HG02973 (cell line): ENCODE measurements at regions not wholly inside any gene's neighbourhood (a gene's known extent, or its start where the extent isn't known, plus 50 kb on each side); places are given as distances from the start of the nearest gene placed in this dataset.

ENCODE experiments used
- ATAC-seq: cut with Tn5 transposase; IDR thresholded peaks from one replicate; pipeline ENCODE4 v1.9.1; 2021; ENCODE audit warnings: moderate library complexity; ENCODE audit not compliant: unreplicated experiment

GRCh38 chr9:109593612-109594011, 95.5 kb upstream of the PTPN3 start:
- no peak for ATAC-seq

GRCh38 chr9:109597496-109597895, 99.4 kb upstream of the PTPN3 start:
- ATAC-seq = no peak

GRCh38 chr9:109599131-109599530, 101.0 kb upstream of the PTPN3 start:
- ATAC-seq = no peak

- ATAC-seq = no peak
These were observed 101.6 kb upstream of the PTPN3 start for GRCh38 chr9:109599711-109600110.

- ATAC-seq = no peak
These were observed 102.0 kb upstream of the PTPN3 start for GRCh38 chr9:109600142-109600541.

- ATAC-seq = no peak
These were observed 103.1 kb upstream of the PTPN3 start for GRCh38 chr9:109601181-109601580.

- ATAC-seq = no peak
These were observed 104.9 kb upstream of the PTPN3 start for GRCh38 chr9:109602987-109603386.

- no peak for ATAC-seq
These were observed 106.0 kb upstream of the PTPN3 start for GRCh38 chr9:109604131-109604530.

- ATAC-seq = no peak
These were observed 106.7 kb upstream of the PTPN3 start for GRCh38 chr9:109604781-109605180.

GRCh38 chr9:109609060-109609459, 111.0 kb upstream of the PTPN3 start:
- no peak for ATAC-seq

- no peak for ATAC-seq
These were observed 118.5 kb upstream of the PTPN3 start for GRCh38 chr9:109616571-109617120.

GRCh38 chr9:109619310-109619709, 121.2 kb upstream of the PTPN3 start:
- ATAC-seq = no peak

- no peak for ATAC-seq
These were observed 126.0 kb upstream of the PTPN3 start for GRCh38 chr9:109624143-109624542.

- ATAC-seq = no peak
These were observed 126.8 kb upstream of the PTPN3 start for GRCh38 chr9:109624896-109625295.

GRCh38 chr9:109627042-109627441, 128.9 kb upstream of the PTPN3 start:
- no peak for ATAC-seq

- ATAC-seq = no peak
These were observed 131.5 kb upstream of the PTPN3 start for GRCh38 chr9:109629615-109630014.

GRCh38 chr9:109632817-109633216, 134.7 kb upstream of the PTPN3 start:
- no peak for ATAC-seq

GRCh38 chr9:109639674-109640579, 140.1 kb upstream of the PALM2AKAP2 start:
- no peak for ATAC-seq

- ATAC-seq = no peak
These were observed 139.2 kb upstream of the PALM2AKAP2 start for GRCh38 chr9:109640580-109641371.

- ATAC-seq = no peak
These were observed 138.7 kb upstream of the PALM2AKAP2 start for GRCh38 chr9:109641372-109641659.

- no peak for ATAC-seq
These were observed 127.9 kb upstream of the PALM2AKAP2 start for GRCh38 chr9:109652112-109652511.

GRCh38 chr9:109652971-109653370, 127.0 kb upstream of the PALM2AKAP2 start:
- ATAC-seq = no peak
